HG03159 (cell line): ENCODE measurements at regions not wholly inside any gene's neighbourhood (a gene's known extent, or its start where the extent isn't known, plus 50 kb on each side); places are given as distances from the start of the nearest gene placed in this dataset.

Experiments
- ATAC-seq: cut with Tn5 transposase; IDR thresholded peaks from one replicate; pipeline ENCODE4 v1.9.1; 2021; ENCODE audit warnings: mild to moderate bottlenecking, moderate library complexity; ENCODE audit not compliant: unreplicated experiment

DNA sequence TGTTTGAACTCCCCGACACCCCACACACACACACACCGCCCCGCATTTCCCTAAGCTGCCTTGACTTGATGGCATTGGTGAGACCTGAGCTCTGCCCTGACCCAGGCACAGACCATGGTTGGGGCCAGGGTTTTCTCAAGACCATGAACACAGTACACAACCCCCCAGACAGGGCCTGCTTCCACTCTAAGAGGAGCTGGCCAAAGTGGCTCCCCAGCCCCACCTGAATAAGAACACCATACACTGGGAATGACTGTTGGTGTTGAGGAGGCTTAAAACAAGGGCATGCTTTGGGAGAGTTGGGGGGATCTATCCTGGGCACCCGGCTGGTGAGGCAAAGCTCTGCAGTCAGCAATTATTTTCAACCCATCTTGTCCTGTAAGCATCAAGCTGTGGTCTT, 77.6 kb upstream of the SYT6 start:
- no peak for ATAC-seq

DNA sequence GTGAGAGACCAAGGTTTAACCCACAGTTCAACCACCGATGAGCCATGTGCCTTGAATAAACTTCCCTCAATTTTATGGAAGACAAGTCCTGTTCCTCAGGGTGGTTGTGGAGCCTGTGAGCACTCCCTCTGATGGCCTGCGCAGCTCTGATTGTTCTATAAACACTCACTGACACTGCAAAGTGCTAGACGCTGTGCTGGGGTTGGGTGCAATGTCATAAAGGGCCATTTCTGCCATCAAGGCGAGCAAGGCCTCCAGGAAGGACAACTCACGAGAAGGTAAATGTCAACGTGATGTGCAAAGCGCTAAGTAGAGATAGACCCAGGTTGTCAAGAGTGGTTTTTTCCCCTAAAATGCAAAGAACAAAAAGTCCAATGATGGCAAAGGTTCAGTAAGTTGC, 75.7 kb upstream of the SYT6 start:
- no peak for ATAC-seq

DNA sequence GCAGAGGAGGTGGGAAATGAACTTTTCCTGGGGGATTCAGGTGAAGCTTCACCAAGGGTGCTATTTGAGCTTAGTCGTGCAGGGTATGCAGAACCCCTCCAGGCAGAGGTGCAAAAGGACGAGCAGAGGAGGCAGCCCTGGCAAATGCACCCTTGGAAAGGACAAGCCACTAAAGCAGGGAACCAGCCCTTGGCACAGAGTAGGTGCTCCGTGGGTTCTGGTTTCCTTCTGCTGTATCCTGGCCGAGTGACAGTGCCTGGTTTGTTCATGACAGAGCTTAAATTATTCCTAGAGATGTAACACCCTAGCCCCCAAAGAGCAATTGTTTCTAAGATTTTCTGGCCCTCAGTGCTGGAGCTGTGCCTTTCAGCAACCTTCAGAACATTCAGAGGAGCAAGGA, 73.4 kb upstream of the SYT6 start:
- no peak for ATAC-seq

DNA sequence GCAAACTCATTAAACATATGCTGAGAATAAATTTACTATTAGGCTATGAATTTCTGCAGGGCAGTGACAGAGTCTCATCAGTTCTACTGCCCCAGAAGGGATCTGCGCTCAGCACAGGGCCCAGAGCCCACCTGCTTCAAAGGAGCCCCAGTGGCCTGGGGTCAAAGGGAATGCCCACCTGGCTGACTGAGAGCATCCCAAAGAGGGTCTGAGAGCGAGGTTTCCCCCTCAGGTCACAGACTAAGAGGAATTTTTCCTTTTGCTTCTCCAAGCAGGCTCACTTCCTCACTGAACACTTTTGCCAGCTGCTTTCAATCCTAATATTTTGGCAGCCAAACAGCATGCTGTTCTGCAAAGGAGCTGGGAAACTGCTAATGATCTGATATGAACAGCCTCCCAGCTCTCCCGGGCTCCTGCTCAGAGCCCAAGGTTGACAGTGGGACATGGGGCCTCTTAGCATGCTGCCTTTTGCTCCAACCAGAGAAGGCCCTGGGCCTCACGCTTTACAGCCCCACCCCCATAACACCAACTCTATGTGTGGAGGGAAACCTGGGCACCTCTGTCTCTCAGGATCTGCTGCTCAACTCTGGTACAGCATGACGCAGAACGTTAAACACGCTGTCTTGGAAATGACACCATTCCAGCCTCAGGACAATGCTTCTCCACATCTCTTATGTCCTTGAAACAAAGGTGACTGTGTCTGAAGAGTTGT, 70.7 kb upstream of the SYT6 start:
- no peak for ATAC-seq

DNA sequence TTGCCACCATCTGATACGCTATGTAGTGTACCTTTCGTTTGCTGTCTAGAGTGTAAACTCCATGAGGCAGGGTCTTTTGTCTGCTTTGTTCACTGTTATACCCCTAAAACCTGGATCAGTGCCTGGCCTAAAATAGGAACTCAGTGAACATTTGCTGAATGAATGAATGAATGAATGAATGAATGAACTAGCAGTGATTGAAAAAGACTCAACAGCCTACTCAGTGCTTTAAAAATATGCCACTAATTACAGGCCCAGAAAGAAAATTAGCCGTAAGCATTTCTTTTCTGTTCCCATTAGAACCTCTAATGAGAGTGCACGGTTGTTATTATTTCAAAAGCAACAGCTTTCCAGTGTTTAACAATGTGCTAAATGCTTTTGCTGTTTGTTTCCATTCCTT, 69.3 kb upstream of the SYT6 start:
- ATAC-seq, result no peak

DNA sequence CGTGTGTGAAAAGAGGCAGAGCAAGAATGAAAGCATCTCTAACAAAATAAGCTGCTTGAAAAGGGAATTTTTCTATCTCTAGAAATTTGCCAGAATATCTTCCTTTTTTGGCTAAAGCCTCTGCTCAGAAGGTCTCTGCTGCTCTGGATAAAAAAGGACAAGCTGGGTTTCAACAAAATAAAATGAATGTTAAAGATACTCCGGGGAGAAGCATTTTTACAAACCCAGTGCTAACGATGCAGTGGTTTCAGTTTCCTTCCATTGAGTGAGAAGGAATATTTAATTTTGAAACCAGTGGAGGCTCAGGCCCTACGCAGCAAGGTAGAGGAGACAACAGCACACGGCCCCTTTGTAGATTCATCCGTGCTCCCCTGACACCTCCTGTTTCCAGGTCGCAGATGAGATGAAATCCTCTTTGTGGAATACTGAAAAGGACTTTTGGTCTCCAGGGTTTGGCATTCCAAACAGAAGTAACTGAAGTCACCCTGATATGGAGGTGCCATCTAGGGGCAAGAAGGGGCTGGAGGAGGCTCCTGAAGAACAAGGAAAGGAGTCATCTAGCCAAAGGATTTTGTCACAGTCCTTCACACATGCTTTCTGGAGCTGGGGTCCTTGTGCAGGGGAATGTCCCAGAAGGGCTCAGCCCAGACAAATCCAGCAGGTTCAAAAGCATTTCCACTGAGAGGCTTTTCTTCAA, 65.7 kb upstream of the SYT6 start:
- ATAC-seq, result no peak

DNA sequence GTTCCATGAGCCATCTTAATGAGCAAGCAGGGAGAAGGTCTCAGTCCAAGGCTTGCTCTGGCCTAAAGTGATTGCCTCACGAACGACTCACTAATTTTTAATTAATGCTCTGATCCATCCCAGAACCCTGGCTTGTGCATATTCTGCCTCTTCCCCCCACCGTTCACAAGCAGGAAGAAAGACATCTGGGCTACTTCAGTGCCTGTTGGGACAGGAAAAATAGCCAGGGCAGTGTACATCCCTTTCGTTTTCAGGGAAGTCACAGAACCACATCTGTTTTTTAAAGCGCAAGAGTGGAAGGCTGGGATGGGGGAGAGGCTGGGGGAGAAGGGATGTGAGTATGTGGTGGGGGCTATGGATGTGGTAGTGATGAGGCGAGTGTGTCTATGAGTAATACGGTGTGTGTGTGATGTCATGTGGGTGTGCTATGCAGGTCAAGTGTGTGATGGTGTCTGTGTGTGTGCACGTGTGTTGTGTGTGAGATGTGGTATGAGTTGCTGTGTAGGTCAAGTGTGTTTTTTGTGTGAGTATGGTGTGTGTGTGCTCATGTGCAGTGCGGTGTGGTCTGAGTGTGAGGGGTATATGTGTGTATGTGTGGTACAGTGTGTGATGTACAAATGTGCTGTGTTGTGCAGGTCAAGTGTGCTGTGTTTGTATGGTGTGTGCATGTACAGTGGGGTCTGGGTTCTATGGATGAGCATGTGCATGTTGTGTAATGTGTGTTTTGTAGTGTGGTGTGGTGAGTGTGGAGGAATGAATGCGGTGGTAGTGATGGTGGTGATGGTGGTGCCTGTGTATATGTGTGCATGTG, 64.9 kb upstream of the SYT6 start:
- ATAC-seq, result no peak

DNA sequence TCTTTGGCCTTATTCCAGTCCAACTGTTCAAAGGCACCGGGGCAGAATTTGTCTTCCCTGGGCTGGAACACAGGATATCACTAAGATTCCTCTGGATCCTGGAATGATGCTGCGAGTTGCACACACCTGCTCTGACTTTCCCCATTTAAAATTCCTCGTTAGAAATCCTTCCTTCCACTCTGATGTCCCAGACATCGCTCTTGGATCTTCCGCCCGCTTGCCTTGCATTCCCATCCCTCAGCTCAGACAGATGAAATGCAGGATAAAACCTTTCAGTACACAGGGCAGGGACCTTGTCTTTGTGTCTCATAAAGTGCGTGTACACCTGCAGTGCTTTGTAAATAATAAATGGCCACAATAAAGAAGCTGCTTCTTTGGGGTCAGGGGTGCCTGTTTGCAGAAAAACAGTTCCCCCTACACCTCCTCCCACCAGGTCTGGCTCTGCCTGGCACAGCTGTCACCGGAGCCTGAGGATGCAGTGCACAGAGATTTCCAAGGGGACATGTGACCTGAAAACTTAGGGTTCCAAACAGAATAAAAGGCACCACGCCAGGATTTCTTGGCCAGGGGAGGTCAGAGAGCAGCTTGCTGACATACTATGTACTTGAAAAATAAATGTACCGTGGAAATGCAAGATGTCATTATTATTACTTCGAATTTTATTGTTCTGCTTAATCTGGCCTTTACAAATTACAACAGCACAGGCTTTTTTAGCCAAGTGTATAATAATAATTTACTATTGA, 62.9 kb upstream of the SYT6 start:
- ATAC-seq, result no peak

DNA sequence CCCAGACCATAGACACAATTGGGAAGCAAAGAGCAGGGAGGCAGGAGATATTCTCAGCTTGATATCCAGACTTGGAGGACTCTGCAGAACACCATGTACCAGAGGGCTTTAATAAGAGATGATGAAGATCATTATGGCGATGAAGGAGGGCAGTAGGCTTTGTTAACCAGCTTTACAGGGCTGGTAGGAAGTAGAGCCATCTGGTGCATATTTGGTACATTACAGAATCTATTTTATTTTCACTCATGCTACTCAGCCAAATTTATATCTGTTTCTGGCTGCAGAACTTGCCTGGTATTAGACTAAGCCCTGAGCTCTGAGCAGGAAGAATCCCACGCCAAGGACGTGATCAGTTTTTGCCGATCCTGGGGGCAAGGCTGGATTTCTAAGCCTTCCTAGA, 61.8 kb upstream of the SYT6 start:
- no peak for ATAC-seq

DNA sequence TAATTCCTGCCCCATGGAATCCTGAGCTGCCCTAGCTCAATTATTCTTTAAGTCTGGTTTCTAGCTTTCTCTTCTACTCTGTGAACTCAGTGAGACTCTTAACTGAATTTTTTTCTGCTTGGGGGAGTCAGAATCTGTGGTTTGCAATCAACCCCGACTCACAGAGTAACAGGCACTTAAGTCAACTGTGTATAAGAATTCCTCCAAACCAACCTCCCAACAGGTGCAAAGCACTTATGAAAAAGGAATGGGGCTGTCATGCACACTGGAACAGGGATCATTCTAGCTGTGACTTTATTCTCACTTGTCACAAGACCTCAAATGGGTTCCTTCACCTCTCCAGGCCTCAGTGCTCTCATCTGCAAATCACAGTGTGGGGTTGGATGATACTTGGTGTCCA, 60.3 kb upstream of the SYT6 start:
- ATAC-seq, result no peak

DNA sequence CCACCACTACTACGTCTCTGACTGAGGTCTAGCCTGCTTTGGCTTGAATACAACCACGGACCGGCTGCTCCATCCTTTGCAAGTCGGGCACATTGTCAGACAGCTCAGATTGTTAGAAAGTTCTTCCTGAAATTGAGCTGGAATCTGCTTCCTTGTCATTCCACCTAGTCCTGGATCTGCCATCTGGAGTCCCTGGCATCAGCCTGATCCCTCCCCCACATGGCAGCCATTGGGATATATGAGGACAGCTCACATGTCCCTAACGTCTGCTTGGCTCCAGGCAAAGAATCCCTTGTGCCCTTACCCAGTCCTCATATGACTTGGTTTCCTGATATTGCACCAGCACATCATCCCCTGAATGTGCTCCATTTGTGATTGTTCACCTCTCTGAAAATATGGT, 56.3 kb upstream of the SYT6 start:
- no peak for ATAC-seq

DNA sequence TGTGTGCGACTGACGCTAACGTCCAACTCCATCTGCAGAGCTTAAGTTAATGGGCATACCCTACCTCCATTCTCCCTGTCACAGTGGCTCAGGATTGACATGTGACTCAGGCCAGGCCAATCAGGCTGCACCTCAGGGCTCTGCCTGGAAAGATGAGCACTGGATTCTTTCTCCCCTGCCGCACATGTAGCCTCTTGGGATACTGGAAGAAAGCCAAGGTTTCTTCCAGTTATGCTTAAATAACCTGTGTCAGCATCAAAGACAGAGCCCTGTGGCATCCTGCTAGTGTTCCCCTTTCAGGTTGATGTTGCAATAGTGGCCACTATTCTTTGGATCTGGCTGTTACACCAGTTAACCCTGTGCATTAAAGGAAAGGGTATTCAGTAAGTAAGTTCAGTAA, 55.0 kb upstream of the SYT6 start:
- no peak for ATAC-seq

DNA sequence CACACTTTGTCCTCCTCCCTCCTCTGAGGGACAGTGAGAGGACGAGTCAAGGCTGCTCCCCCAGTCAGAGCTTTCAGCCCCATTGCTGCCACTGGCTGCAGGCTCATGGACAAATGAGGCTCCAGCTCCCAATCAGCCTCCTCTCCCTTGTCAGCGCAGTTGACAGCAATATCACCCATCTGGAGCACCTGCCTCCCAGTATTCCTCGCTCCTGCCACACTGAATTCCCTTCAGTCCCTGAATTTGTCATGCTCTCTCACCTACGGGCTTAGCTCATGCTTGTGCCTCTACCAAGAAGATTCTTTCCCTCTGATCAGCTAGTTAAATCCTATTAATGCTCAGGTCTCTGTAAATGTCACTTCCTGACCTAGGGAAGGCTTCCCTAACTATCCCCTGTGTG, 54.4 kb upstream of the SYT6 start:
- no peak for ATAC-seq

DNA sequence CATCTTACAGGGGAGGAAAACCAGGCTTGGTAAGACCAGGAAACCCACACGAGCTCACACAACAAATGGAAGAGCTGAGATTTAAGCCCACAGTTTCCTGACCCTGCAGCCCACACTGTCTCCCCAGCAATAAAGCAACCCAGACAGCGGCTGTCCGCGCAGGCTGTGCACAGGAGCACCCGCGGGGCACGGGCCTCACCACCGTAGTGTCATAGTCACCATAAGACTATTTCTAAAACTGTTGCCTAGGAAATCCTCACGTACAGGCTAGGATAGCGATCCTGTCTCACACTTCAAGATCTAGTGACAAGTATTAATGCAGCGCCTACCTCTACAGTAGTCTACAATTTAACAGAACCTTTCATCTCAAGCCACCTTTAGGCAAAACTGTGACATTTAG, 54.0 kb upstream of the SYT6 start:
- no peak for ATAC-seq

DNA sequence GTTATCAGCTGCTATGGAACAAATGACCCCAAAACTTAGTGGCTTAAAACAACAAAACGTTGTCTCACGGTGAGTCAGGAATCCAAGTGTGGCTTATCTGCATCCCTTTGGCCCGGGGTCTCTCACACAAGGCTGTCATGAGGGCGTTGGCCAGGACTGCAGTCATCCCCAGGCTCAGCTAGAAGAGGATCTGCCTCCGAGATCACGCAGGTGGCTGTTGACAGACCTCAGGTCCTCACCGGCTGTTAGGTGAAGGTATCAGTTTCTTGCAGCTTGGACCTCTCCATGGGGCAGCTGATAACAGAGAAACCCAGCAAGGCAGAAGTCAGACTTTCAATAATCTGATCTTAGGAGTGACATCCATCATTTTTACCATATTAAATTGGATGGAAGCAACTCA, 52.7 kb upstream of the SYT6 start:
- ATAC-seq, result no peak

DNA sequence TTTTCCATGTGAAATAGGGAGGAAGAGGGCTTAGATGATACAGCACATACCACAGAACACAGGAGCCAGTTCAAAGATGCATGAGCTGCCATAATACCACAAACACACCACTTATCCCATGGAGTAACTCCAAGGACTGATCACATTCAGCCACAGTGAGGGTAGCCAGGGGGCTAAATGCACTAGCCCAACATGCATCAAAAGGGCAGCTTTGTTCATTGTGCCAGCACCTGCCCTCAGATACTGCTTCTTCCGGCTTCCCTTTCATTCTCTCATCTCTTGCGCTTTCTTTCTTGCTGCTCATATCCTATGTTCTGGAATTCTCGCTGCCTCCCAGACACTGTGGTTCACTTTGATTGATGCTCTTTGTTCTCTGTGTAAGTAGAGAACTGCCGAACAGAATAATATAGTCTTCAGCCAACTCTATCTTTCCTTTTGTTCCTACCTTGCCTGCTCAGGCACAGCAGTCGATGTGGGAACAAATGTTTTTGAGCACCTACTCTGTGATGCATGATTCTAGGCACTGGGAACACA, 50.0 kb upstream of the SYT6 start:
- ATAC-seq, result no peak
